Astrocyte (in vitro differentiated cells and primary cell): ENCODE measurements at regions not wholly inside any gene's neighbourhood (a gene's known extent, or its start where the extent isn't known, plus 50 kb on each side); places are given as distances from the start of the nearest gene placed in this dataset.

Source experiments
- DNase-seq: peaks from one replicate; pipeline ENCODE4 v3.0.0-alpha.2; 2010; ENCODE audit warnings: low read depth
- FAIRE-seq: peaks from 2 replicates; lab custom pipeline; 2011; peaks lifted over from hg19 to GRCh38; lab: Jason Lieb, UNC
- H2AFZ ChIP-seq: 2 replicates; pipeline ENCODE4 v1.6.0; 2012; ENCODE audit warnings: low read depth, low read length, inconsistent platforms
- H3K27ac ChIP-seq: 2 replicates; pipeline ENCODE4 v1.5.1; 2011; ENCODE audit warnings: low read depth, low read length, inconsistent platforms
- H3K27me3 ChIP-seq: 2 replicates; pipeline ENCODE4 v1.6.0; 2011; ENCODE audit warnings: low read length, inconsistent platforms; ENCODE audit not compliant: insufficient read depth
- H3K36me3 ChIP-seq: 2 replicates; pipeline ENCODE4 v1.5.1; 2011; ENCODE audit warnings: low read length, inconsistent platforms; ENCODE audit not compliant: insufficient read depth
- H3K4me1 ChIP-seq: 2 replicates; pipeline ENCODE4 v1.5.1; 2011; ENCODE audit warnings: low read length, inconsistent platforms; ENCODE audit not compliant: insufficient read depth
- H3K4me2 ChIP-seq: 2 replicates; pipeline ENCODE4 v1.6.0; 2012; ENCODE audit warnings: low read length, inconsistent platforms
- H3K4me3 ChIP-seq: 2 replicates; pipeline ENCODE4 v1.5.1; 2011; ENCODE audit warnings: low read depth, mild to moderate bottlenecking, low read length, inconsistent platforms; ENCODE audit not compliant: insufficient read depth
- H3K79me2 ChIP-seq: 2 replicates; pipeline ENCODE4 v1.6.0; 2012; ENCODE audit warnings: mild to moderate bottlenecking, low read length, inconsistent platforms; ENCODE audit not compliant: insufficient read depth
- H3K9ac ChIP-seq: 2 replicates; pipeline ENCODE4 v1.6.0; 2012; ENCODE audit warnings: mild to moderate bottlenecking, low read length, inconsistent platforms
- H3K9me3 ChIP-seq: 2 replicates; pipeline ENCODE4 v1.5.1; 2012; ENCODE audit warnings: low read depth, mild to moderate bottlenecking, low read length, inconsistent platforms; ENCODE audit not compliant: insufficient read depth
- H4K20me1 ChIP-seq: 2 replicates; pipeline ENCODE4 v1.6.0; 2012; ENCODE audit warnings: low read length, inconsistent platforms; ENCODE audit not compliant: insufficient read depth
- H3K27ac Mint-ChIP-seq: one replicate; pipeline ENCODE4 v1.8.0; 2021; ENCODE audit warnings: mild to moderate bottlenecking, mixed read lengths; ENCODE audit not compliant: unreplicated experiment
- H3K27me3 Mint-ChIP-seq: one replicate; pipeline ENCODE4 v1.8.0; 2021; ENCODE audit warnings: low read depth, mixed read lengths; ENCODE audit not compliant: unreplicated experiment
- H3K36me3 Mint-ChIP-seq: one replicate; pipeline ENCODE4 v1.8.0; 2021; ENCODE audit warnings: low read depth, mixed read lengths; ENCODE audit not compliant: unreplicated experiment
- H3K4me1 Mint-ChIP-seq: one replicate; pipeline ENCODE4 v1.8.0; 2021; ENCODE audit warnings: low read depth, mixed read lengths; ENCODE audit not compliant: unreplicated experiment
- H3K4me3 Mint-ChIP-seq: one replicate; pipeline ENCODE4 v1.8.0; 2021; ENCODE audit warnings: mild to moderate bottlenecking, moderate library complexity, mixed read lengths; ENCODE audit not compliant: unreplicated experiment
- H3K9me3 Mint-ChIP-seq: one replicate; pipeline ENCODE4 v1.8.0; 2021; ENCODE audit warnings: mild to moderate bottlenecking, mixed read lengths; ENCODE audit not compliant: unreplicated experiment
- CTCF ChIP-seq: IDR thresholded peaks from 2 replicates; pipeline ENCODE4 v1.5.1; 2011; ENCODE audit warnings: low read depth, mild to moderate bottlenecking, inconsistent platforms, low read length, moderate library complexity; ENCODE audit not compliant: insufficient read depth
- EZH2 ChIP-seq: IDR thresholded peaks from 2 replicates; pipeline ENCODE4 v1.6.1; 2012; ENCODE audit warnings: mild to moderate bottlenecking, low read length, inconsistent platforms; ENCODE audit not compliant: insufficient read depth

- Mint-ChIP-seq H3K4me1 (no peaks in the 10 kb centered on the region), H3K36me3 (no peaks in the 10 kb centered on the region)
- H3K27me3 ChIP-seq = no peaks in the 10 kb centered on the region
Observed at GRCh38 chr1:87264976-87265375, 63.7 kb upstream of the LMO4 start.

GRCh38 chr1:87265786-87266185 lies 62.9 kb upstream of the LMO4 start:
- H3K4me1 Mint-ChIP-seq = no peaks in the 10 kb centered on the region
- Histone ChIP-seq H3K79me2 (no peaks in the 10 kb centered on the region), H3K4me1 (no peaks in the 10 kb centered on the region), H3K36me3 (no peaks in the 10 kb centered on the region), H4K20me1 (no peaks in the 10 kb centered on the region), H3K27me3 (no peaks in the 10 kb centered on the region), H3K9me3 (no peaks in the 10 kb centered on the region), H3K27ac (no peak overlapping the region), H3K9ac (no peak overlapping the region), H2AFZ (no peak overlapping the region), H3K4me3 (no peak overlapping the region), H3K4me2 (no peak overlapping the region)
- no peak overlapping the region for H3K27ac Mint-ChIP-seq
- no peak overlapping the region for H3K4me3 Mint-ChIP-seq
- no peak for DNase-seq
- no peaks in the 10 kb centered on the region for H3K9me3 Mint-ChIP-seq
- no peak for TF ChIP-seq EZH2
- TF ChIP-seq CTCF = no peak
- FAIRE-seq = no peak
- peaks cover 3% of the 10 kb centered on the region for H3K27me3 Mint-ChIP-seq
- H3K36me3 Mint-ChIP-seq = no peaks in the 10 kb centered on the region

More at GRCh38 chr1:87264976-87265375, 63.7 kb upstream of the LMO4 start:
- no peak overlapping the region for H3K27ac ChIP-seq
- no peaks in the 10 kb centered on the region for H3K79me2 ChIP-seq
- H3K4me2 ChIP-seq = no peak overlapping the region
- FAIRE-seq = no peak
- H2AFZ ChIP-seq = no peak overlapping the region
- H3K9ac ChIP-seq = no peak overlapping the region
- no peaks in the 10 kb centered on the region for H3K36me3 ChIP-seq
- TF ChIP-seq EZH2 (no peak), CTCF (no peak)
- no peaks in the 10 kb centered on the region for H3K4me1 ChIP-seq
- H3K27me3 Mint-ChIP-seq = peaks cover 3% of the 10 kb centered on the region
- H4K20me1 ChIP-seq = no peaks in the 10 kb centered on the region
- H3K9me3 Mint-ChIP-seq = no peaks in the 10 kb centered on the region
- no peaks in the 10 kb centered on the region for H3K9me3 ChIP-seq
- DNase-seq = no peak
- no peak overlapping the region for H3K27ac Mint-ChIP-seq
- H3K4me3 ChIP-seq = no peak overlapping the region
- H3K4me3 Mint-ChIP-seq = no peak overlapping the region

DNA sequence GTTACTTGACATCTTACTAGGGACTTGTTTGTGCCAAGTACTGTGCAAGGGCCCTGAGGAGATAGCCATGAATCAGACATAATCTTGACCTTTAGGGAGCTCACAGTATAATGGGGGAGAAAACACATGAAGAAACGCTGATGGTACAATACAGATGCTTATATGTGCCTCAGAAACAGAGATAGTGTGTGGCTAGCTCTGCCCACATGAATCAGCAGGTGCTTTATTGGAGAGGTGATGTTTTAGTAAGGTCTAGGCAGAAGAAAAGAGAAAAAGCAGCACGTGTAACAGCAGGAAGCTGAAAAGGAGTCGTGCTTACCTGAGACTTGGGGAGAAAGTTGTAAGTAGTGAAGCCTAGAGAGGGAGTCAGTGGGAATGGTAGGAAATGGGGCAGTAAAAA lies 60.6 kb upstream of the LMO4 start:
- FAIRE-seq (no peak), DNase-seq (no peak)
- Histone ChIP-seq H4K20me1 (no peaks in the 10 kb centered on the region), H3K27ac (no peak overlapping the region), H3K9ac (no peak overlapping the region), H2AFZ (no peak overlapping the region), H3K4me3 (no peak overlapping the region), H3K36me3 (no peaks in the 10 kb centered on the region), H3K9me3 (no peaks in the 10 kb centered on the region), H3K79me2 (no peaks in the 10 kb centered on the region), H3K4me1 (no peaks in the 10 kb centered on the region), H3K27me3 (no peaks in the 10 kb centered on the region), H3K4me2 (no peak overlapping the region)
- H3K27me3 Mint-ChIP-seq = peaks cover 3% of the 10 kb centered on the region
- no peak overlapping the region for H3K27ac Mint-ChIP-seq
- TF ChIP-seq CTCF = no peak
- TF ChIP-seq EZH2 = no peak
- H3K4me1 Mint-ChIP-seq = no peaks in the 10 kb centered on the region
- H3K4me3 Mint-ChIP-seq = no peak overlapping the region
- no peaks in the 10 kb centered on the region for H3K9me3 Mint-ChIP-seq
- H3K36me3 Mint-ChIP-seq = no peaks in the 10 kb centered on the region
